CD4-positive, CD25-positive, alpha-beta regulatory T cell (primary cell): ENCODE measurements at regions not wholly inside any gene's neighbourhood (a gene's known extent, or its start where the extent isn't known, plus 50 kb on each side); places are given as distances from the start of the nearest gene placed in this dataset.
"Not testable (repeated sequence)": the region's sequence is repeated elsewhere in the genome, so short reads cannot be mapped to it uniquely, and the experiment has no call there.

Source experiments
- ATAC-seq, 2 donors: fragments of 150-1000 bp; cut with Tn5 transposase; one replicate each; pipeline ENCODE4 v1.10.0; 2021; ENCODE audit warnings: low read depth in 2 of 2, moderate number of reproducible peaks in 2 of 2, moderate library complexity in 1 of 2
- DNase-seq, 3 donors: peaks; one replicate each; pipeline versions ENCODE4 v3.0.0 to v3.0.0-alpha.2; 2012 to 2022; ENCODE audit warnings: mixed read lengths in 1 of 3
- H3K27ac ChIP-seq: one replicate; pipeline ENCODE4 v1.7.0; 2013; ENCODE audit warnings: mild to moderate bottlenecking, low read length; ENCODE audit not compliant: insufficient read depth, poor library complexity, severe bottlenecking
- H3K27me3 ChIP-seq: one replicate; pipeline ENCODE4 v1.7.0; 2013; ENCODE audit warnings: low read length; ENCODE audit not compliant: control insufficient read depth, insufficient read depth
- H3K36me3 ChIP-seq: one replicate; pipeline ENCODE4 v1.7.0; 2013; ENCODE audit warnings: mild to moderate bottlenecking, low read length, moderate library complexity; ENCODE audit not compliant: control insufficient read depth, insufficient read depth
- H3K4me1 ChIP-seq: 2 replicates; pipeline ENCODE4 v1.7.0; 2013; ENCODE audit warnings: mild to moderate bottlenecking, low read length; ENCODE audit not compliant: insufficient read depth, control insufficient read depth, poor library complexity, severe bottlenecking
- H3K4me3 ChIP-seq: one replicate; pipeline ENCODE4 v1.7.0; 2013; ENCODE audit warnings: low read depth, mild to moderate bottlenecking, low read length, moderate library complexity
- H3K9me3 ChIP-seq, 2 experiments: 1 replicate in 1 of 2; 2 replicates in 1 of 2; pipeline ENCODE4 v1.7.0; 2013; ENCODE audit warnings: low read length in 2 of 2, mild to moderate bottlenecking in 1 of 2, moderate library complexity in 1 of 2; ENCODE audit not compliant: control insufficient read depth in 2 of 2
- H3K27ac Mint-ChIP-seq, 3 donors: one replicate each; pipeline ENCODE4 v1.8.0; 2020 to 2022; ENCODE audit warnings: mild to moderate bottlenecking in 3 of 3, mixed read lengths in 3 of 3, moderate library complexity in 2 of 3
- H3K27me3 Mint-ChIP-seq: one replicate; pipeline ENCODE4 v1.8.0; 2022; ENCODE audit warnings: mild to moderate bottlenecking, mixed read lengths
- H3K36me3 Mint-ChIP-seq: one replicate; pipeline ENCODE4 v1.8.0; 2020; ENCODE audit warnings: mixed read lengths
- H3K4me1 Mint-ChIP-seq, 4 donors: one replicate each; pipeline ENCODE4 v1.8.0; 2020 to 2022; ENCODE audit warnings: mixed read lengths in 4 of 4, mild to moderate bottlenecking in 1 of 4
- H3K4me3 Mint-ChIP-seq, 4 donors: one replicate each; pipeline ENCODE4 v1.8.0; 2020 to 2022; ENCODE audit warnings: mild to moderate bottlenecking in 4 of 4, mixed read lengths in 4 of 4, moderate library complexity in 3 of 4
- H3K9me3 Mint-ChIP-seq, 7 donors: one replicate each; pipeline ENCODE4 v1.8.0; 2020 to 2022; ENCODE audit warnings: mixed read lengths in 7 of 7, mild to moderate bottlenecking in 3 of 7, moderate library complexity in 2 of 7

DNA sequence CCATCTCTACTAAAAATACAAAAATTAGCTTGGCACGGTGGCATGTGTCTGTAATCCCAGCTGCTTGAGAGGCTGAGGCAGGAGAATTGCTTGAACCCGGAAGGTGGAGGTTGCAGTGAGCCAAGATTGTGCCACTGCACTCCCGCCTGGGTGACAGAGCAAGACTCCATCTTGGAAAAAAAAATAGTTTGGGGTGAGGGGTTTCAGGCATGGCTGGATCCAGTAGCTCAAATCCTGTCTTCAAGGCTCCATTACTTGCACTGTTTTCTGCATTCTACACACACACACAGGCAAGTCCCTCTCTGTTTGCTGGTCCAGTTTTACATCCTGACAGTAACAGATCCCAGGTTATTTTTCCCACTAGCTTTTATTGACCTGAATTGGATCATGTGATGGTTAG lies 387.5 kb downstream of the PREX1 start:
- DNase-seq, H3K36me3 Mint-ChIP-seq, H3K4me1 Mint-ChIP-seq, H3K27ac ChIP-seq, H3K27me3 Mint-ChIP-seq, H3K4me3 ChIP-seq, H3K27me3 ChIP-seq, H3K36me3 ChIP-seq, ATAC-seq, H3K27ac Mint-ChIP-seq, H3K4me1 ChIP-seq, H3K4me3 Mint-ChIP-seq, H3K9me3 ChIP-seq: not testable (repeated sequence)
- peaks cover 2 to 20% (median 5%) of the 10 kb centered on the region in 7 donors for H3K9me3 Mint-ChIP-seq

DNA sequence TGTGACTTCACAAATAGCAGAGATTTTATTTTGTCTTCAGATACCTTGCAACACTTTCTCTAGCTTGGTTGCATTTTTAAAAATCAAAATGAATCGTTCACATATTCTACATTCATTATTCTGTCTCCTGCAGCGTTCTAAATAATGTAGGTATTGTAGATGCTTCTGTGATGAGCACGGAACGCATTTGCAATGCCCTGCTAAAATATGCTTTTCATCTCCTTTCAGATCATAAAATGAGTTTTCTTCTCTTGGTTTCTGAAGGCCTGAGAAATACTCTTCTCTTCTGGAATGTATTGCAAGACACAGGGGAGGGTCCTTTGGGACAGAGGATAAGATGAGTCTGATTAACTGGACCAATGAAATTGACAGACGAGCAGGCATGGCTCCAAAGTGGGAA lies 390.7 kb downstream of the PREX1 start:
- H3K9me3 ChIP-seq: no peaks in the 10 kb centered on the region
- no peak for DNase-seq
- no peaks in the 10 kb centered on the region for H3K36me3 ChIP-seq
- ATAC-seq: no peak
- Mint-ChIP-seq H3K4me1 (peaks cover 0 to 5% (median 3%) of the 10 kb centered on the region in 4 donors), H3K27me3 (no peaks in the 10 kb centered on the region), H3K36me3 (no peaks in the 10 kb centered on the region), H3K27ac (no peak overlapping the region), H3K9me3 (peaks cover 0 to 9% (median 0%) of the 10 kb centered on the region in 7 donors), H3K4me3 (no peak overlapping the region)
- no peaks in the 10 kb centered on the region for H3K4me1 ChIP-seq
- H3K27ac ChIP-seq: no peak overlapping the region
- H3K27me3 ChIP-seq: peaks cover 3% of the 10 kb centered on the region
- no peak overlapping the region for H3K4me3 ChIP-seq

DNA sequence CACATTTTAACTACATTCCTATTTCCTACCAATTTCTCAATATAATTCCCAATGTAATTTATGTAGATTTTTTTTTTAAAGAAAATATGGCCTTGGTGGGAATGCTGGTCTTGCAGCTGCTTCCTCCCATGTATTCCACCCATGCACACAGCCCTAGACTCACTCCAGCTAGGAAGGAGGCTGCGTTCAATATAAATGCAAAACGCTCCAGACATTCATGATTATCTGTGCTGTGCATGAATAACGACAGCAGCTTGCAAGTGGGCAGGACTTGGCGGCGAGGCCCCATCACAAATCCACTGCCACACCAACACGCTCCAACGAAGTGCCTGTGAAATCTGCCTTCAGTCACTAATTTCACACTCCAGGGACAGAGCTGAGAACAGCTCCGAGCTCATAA lies 391.2 kb downstream of the PREX1 start:
- H3K9me3 Mint-ChIP-seq: peaks cover 0 to 12% (median 0%) of the 10 kb centered on the region in 7 donors
- H3K9me3 ChIP-seq, H3K27ac ChIP-seq, ATAC-seq, H3K27ac Mint-ChIP-seq, H3K36me3 Mint-ChIP-seq, H3K4me3 Mint-ChIP-seq, H3K36me3 ChIP-seq, H3K27me3 ChIP-seq, H3K4me3 ChIP-seq, H3K4me1 Mint-ChIP-seq, H3K27me3 Mint-ChIP-seq, DNase-seq, H3K4me1 ChIP-seq: not testable (repeated sequence)

DNA sequence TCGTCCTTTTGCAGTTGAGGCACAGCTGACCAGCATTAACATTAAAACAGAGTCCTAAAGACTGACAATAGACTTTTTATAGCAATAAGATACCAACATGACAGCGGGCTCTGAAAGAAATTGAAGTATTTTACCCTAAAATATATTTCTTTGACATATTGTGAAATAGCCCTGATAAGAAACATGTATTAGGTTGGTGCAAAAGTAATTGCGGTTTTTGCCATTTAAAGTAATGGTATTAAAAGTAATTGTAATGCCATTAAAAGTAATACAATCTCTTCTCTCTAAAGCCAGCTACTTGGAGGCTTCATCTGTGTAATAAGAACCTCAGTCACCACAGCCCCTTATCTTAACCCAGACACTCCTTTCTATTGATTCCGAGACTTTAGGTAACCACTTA lies 394.6 kb downstream of the PREX1 start:
- peaks cover 3% of the 10 kb centered on the region for H3K27me3 Mint-ChIP-seq
- H3K4me3 Mint-ChIP-seq: no peak overlapping the region
- no peaks in the 10 kb centered on the region for H3K27me3 ChIP-seq
- no peaks in the 10 kb centered on the region for H3K4me1 ChIP-seq
- H3K9me3 Mint-ChIP-seq: peaks cover 0 to 6% (median 3%) of the 10 kb centered on the region in 7 donors
- H3K4me3 ChIP-seq: no peak overlapping the region
- H3K27ac ChIP-seq: no peak overlapping the region
- no peaks in the 10 kb centered on the region for H3K36me3 ChIP-seq
- H3K36me3 Mint-ChIP-seq: no peaks in the 10 kb centered on the region
- H3K27ac Mint-ChIP-seq: no peak overlapping the region
- DNase-seq: no peak
- no peaks in the 10 kb centered on the region for H3K9me3 ChIP-seq
- no peak for ATAC-seq
- peaks cover 0 to 14% (median 5%) of the 10 kb centered on the region in 4 donors for H3K4me1 Mint-ChIP-seq

DNA sequence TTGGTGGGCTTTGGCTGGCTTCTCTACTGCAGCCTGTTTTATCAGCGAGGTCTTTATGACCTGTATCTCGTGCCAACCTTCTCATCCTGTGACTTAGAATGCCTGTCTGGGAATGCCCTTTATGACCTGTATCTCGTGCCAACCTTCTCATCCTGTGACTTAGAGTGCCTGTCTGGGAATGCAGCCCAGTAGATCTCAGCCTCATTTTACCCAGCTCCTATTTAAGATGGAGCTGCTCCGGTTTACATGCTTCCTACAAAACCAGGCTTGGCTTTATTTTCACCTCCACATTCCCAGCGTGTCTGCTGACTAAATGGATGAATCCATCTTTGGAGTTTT lies 395.3 kb downstream of the PREX1 start:
- H3K9me3 Mint-ChIP-seq: peaks cover 0 to 6% (median 3%) of the 10 kb centered on the region in 7 donors
- H3K36me3 ChIP-seq: no peaks in the 10 kb centered on the region
- no peak overlapping the region for H3K27ac Mint-ChIP-seq
- no peak overlapping the region for H3K4me3 ChIP-seq
- ATAC-seq: no peak
- no peaks in the 10 kb centered on the region for H3K9me3 ChIP-seq
- no peak for DNase-seq
- no peak overlapping the region for H3K4me3 Mint-ChIP-seq
- no peaks in the 10 kb centered on the region for H3K27me3 ChIP-seq
- H3K4me1 Mint-ChIP-seq: peaks cover 0 to 14% (median 5%) of the 10 kb centered on the region in 4 donors
- no peaks in the 10 kb centered on the region for H3K36me3 Mint-ChIP-seq
- H3K27me3 Mint-ChIP-seq: peaks cover 5% of the 10 kb centered on the region
- no peaks in the 10 kb centered on the region for H3K4me1 ChIP-seq
- no peak overlapping the region for H3K27ac ChIP-seq

DNA sequence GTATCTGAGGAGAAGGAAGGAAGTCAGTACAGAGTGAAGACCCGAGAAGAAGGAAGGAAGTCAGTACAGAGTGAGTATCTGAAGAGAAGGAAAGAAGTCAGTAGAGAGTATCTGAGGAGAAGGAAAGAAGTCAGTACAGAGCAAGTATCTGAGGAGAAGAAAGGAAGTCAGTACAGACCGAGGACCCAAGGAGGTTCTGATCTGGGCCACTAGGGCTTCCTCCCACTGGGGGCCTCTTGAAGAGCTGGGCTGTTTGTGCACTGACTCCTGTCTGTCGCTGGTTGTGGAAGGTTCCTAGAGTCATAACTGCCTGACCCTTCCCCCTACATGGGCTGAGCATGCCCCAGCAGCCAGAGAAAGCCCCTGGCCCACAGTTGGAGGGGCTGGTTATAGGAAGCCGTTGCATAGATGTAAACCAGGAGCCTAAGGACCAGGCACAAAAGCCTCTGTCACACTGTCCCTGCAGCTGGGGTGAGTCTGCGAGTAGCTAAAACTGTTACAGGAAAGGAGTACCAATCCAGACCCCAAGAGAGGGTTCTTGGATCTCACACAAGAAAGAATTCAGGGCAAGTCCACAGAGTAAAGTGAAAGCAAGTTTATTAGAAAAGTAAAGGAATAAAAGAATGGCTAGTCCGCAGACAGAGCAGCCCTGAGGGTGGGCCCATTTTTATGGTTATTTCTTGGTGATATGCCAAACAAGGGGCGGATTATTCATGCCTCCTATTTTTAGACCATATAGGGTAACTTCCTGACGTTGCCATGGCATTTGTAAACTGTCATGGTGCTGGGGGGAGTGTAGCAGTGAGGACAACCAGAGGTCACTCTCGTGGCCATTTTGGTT lies 395.9 kb downstream of the PREX1 start:
- H3K9me3 ChIP-seq: no peaks in the 10 kb centered on the region
- H3K27ac ChIP-seq: no peak overlapping the region
- Mint-ChIP-seq H3K27me3 (peaks cover 5% of the 10 kb centered on the region), H3K9me3 (peaks cover 0 to 6% (median 3%) of the 10 kb centered on the region in 7 donors), H3K27ac (peak overlapping the region in 2 of 3 donors; percentile 63 to 84), H3K36me3 (no peaks in the 10 kb centered on the region), H3K4me3 (peak overlapping the region in 2 of 4 donors; percentile 19 to 24), H3K4me1 (peaks cover 0 to 14% (median 5%) of the 10 kb centered on the region in 4 donors)
- no peak overlapping the region for H3K4me3 ChIP-seq
- no peaks in the 10 kb centered on the region for H3K36me3 ChIP-seq
- no peaks in the 10 kb centered on the region for H3K27me3 ChIP-seq
- ATAC-seq (no peak), DNase-seq (no peak)
- H3K4me1 ChIP-seq: no peaks in the 10 kb centered on the region

DNA sequence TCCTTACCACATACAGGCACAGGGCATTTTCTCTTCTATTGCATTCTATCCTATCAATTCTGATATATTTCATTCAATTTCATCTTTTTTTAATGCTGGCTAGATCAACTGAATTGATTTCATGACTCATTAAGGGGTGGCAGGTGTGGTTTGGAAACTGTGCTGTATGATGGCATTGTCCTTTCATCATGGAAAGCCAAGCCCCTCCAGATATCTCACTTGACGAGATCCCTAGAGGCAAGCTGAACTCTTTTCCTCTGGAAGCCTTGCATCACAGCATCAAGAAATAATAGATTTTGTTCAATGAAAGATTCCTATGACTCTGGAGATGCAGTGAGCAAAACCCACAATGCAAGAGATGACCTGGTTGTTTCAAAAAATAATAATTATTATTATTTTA lies 401.2 kb downstream of the PREX1 start:
- no peak for DNase-seq
- H3K4me1 ChIP-seq: no peaks in the 10 kb centered on the region
- Mint-ChIP-seq H3K36me3 (no peaks in the 10 kb centered on the region), H3K4me3 (no peak overlapping the region), H3K27me3 (peaks cover 18% of the 10 kb centered on the region), H3K9me3 (peaks cover 0 to 6% (median 1%) of the 10 kb centered on the region in 7 donors), H3K27ac (no peak overlapping the region), H3K4me1 (peaks cover 0 to 5% (median 1%) of the 10 kb centered on the region in 4 donors)
- no peak overlapping the region for H3K4me3 ChIP-seq
- no peaks in the 10 kb centered on the region for H3K36me3 ChIP-seq
- H3K27ac ChIP-seq: no peak overlapping the region
- no peaks in the 10 kb centered on the region for H3K27me3 ChIP-seq
- H3K9me3 ChIP-seq: no peaks in the 10 kb centered on the region
- no peak for ATAC-seq
